Activated CD4-positive, alpha-beta T cell treated with anti-CD3 and anti-CD28 coated beads for 36 hours (primary cell): ENCODE measurements at regions not wholly inside any gene's neighbourhood (a gene's known extent, or its start where the extent isn't known, plus 50 kb on each side); places are given as distances from the start of the nearest gene placed in this dataset.

Experiments used
- ATAC-seq: fragments of 200-7000 bp; cut with Tn5 transposase; one replicate; pipeline ENCODE4 v1.10.0; 2021; ENCODE audit warnings: mild to moderate bottlenecking, moderate library complexity
- CTCF ChIA-PET: fragments of 350-600 bp; sonication (Branson Sonifier 250); formaldehyde crosslinking; loops from one replicate; lab custom pipeline; 2021; ENCODE audit warnings: antibody characterized with exemption; lab: Charles Lee
- POLR2A ChIA-PET: fragments of 350-600 bp; sonication (Branson Sonifier 250); formaldehyde crosslinking; loops from one replicate; lab custom pipeline; 2021; ENCODE audit warnings: antibody characterized with exemption, inconsistent platforms; lab: Charles Lee
- DNase-seq: peaks from one replicate; pipeline ENCODE4 v3.0.0-alpha.2; 2020
- H3K27ac Mint-ChIP-seq: one replicate; pipeline ENCODE4 v1.8.0; 2021; ENCODE audit warnings: mixed read lengths
- H3K27me3 Mint-ChIP-seq: one replicate; pipeline ENCODE4 v1.8.0; 2021; ENCODE audit warnings: mixed read lengths
- H3K36me3 Mint-ChIP-seq: one replicate; pipeline ENCODE4 v1.8.0; 2021; ENCODE audit warnings: low read depth, mixed read lengths
- H3K4me1 Mint-ChIP-seq: one replicate; pipeline ENCODE4 v1.8.0; 2021; ENCODE audit warnings: mixed read lengths
- H3K4me3 Mint-ChIP-seq: one replicate; pipeline ENCODE4 v1.8.0; 2021; ENCODE audit warnings: mild to moderate bottlenecking, moderate library complexity, mixed read lengths
- H3K9me3 Mint-ChIP-seq: one replicate; pipeline ENCODE4 v1.8.0; 2021; ENCODE audit warnings: low read depth, mixed read lengths
- intact Hi-C, 2 experiments: fragments of 100-400 bp; cut with DNase I in 1 of 2; cut with micrococcal nuclease in 1 of 2; formaldehyde crosslinking; loops; one replicate each; pipeline versions ENCODE4 v1.14.2 to v1.15.1; 2022 to 2024; cut with DNase I, micrococcal nuclease

DNA sequence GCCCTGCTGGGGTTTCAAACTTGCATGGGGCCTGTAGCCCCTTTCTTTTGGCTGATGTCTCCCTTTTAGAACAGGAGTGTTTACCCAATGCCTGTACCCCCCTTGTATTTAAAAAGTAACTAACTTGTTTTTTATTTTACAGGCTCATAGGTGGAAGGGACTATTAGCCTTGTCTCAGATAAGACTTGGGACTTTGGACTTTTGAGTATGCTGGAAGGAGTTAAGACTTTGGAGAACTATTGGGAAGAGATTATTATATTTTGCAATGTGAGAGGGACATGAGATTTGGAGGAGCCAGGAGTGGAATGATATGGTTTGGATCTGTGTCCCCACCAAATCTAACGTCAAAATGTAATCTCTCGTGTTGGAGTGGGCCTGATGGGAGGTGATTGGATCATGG is 314.9 kb upstream of the SP8 start:
- intact Hi-C loops, result no loop called here
- DNase-seq (no peak), ATAC-seq (no peak)
- no peak overlapping the region for H3K27ac Mint-ChIP-seq
- no peaks in the 10 kb centered on the region for H3K36me3 Mint-ChIP-seq
- peaks cover 15% of the 10 kb centered on the region for H3K27me3 Mint-ChIP-seq
- no peak overlapping the region for H3K4me3 Mint-ChIP-seq
- peaks cover 2% of the 10 kb centered on the region for H3K9me3 Mint-ChIP-seq
- peaks cover 4% of the 10 kb centered on the region for H3K4me1 Mint-ChIP-seq
- ChIA-PET POLR2A (no interaction called here), CTCF (no interaction called here)

DNA sequence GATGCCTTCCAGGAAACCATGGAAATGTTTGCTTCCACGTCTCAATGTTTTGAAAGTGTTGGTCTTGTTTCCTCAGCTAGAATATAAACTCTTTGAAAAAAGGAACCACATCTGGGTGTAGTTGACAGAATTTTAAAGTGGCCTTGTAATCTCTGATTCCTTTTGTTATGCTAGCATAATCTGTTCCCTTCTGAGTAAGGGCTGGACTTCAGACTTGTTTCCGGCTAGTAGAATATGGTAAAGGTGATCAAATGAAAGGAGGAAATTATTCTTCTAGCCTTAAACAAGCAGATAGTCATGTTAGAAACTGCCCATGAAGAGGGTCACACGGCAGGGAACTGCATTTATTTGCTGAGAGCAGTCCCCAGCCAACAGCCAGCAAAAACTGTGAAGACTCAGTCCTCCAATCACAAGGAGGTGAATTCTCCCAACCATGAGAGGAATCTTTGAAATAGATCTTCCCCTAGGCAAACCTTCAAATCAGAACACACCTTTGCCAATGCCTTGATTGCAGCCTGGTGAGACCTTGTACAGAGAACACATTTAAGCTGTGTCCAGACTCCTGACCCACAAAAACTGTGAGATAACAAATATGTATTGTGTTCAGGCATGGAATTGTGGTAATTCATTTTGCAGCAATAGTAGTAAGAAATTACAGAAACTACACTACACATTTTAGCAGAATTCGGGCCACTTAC is 316.9 kb upstream of the SP8 start:
- Mint-ChIP-seq H3K27me3 (peaks cover 14% of the 10 kb centered on the region), H3K9me3 (peaks cover 2% of the 10 kb centered on the region), H3K4me1 (peaks cover 4% of the 10 kb centered on the region), H3K27ac (no peak overlapping the region), H3K36me3 (no peaks in the 10 kb centered on the region), H3K4me3 (no peak overlapping the region)
- CTCF ChIA-PET, result no interaction called here
- POLR2A ChIA-PET, result no interaction called here
- DNase-seq (no peak), ATAC-seq (no peak)
- intact Hi-C loops, result no loop called here

DNA sequence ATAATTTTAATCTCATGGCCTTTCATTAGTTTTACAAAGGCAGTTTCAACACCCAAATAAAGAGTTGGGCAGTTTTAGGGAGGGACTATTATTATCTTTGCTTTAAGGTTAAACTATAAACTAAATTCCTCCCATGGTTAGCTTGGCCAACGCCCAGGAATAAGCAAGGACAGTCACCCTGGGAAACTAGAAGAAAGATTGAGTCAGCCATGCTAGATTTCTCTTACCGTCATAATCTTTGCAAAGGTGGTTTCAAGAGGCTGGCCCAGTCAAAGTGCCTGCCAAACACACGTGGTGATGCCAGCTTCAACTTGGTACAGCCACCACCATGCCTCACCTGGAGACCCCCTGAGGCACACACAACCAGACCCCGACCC is 317.4 kb upstream of the SP8 start:
- H3K27me3 Mint-ChIP-seq, result peaks cover 14% of the 10 kb centered on the region
- H3K4me1 Mint-ChIP-seq, result peaks cover 4% of the 10 kb centered on the region
- H3K36me3 Mint-ChIP-seq, result no peaks in the 10 kb centered on the region

DNA sequence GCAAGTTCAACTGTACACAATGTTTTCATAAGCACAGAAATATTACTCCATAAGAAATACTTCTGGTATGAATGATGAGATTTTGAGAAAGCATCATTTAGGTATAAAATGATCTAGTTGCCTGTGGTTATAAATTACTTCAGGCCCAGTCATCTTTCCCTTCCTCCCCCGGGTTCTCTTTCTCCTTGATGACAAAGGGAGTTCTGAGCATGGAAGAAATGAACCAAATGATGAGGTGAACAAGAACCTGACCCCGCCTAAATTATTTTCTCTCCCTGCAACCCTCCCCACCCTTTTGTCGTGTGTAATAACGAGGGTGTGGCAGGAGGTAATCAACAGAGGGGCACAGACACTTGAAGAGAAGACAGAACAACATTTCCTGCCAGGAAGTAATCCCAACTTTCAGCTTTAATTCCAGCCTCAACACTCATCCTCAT is 319.6 kb upstream of the SP8 start:
- ATAC-seq (peak; percentile 30), DNase-seq (peak; percentile 12)
- Mint-ChIP-seq H3K4me3 (no peak overlapping the region), H3K9me3 (peaks cover 2% of the 10 kb centered on the region), H3K4me1 (peaks cover 4% of the 10 kb centered on the region), H3K27me3 (peaks cover 10% of the 10 kb centered on the region), H3K27ac (no peak overlapping the region), H3K36me3 (no peaks in the 10 kb centered on the region)
- ChIA-PET CTCF (interaction anchor here (1.2 kb wide), 1 partner anchor 11 kb away, joined by 3 read pairs; no protein-coding TSS in a partner anchor), POLR2A (no interaction called here)
- intact Hi-C loops, result no loop called here

More for the DNA sequence above, 317.4 kb upstream of the SP8 start:
- Mint-ChIP-seq H3K27ac (no peak overlapping the region), H3K9me3 (peaks cover 2% of the 10 kb centered on the region), H3K4me3 (no peak overlapping the region)
- CTCF ChIA-PET, result no interaction called here
- POLR2A ChIA-PET, result no interaction called here
- intact Hi-C loops, result no loop called here
- ATAC-seq (no peak), DNase-seq (no peak)

DNA sequence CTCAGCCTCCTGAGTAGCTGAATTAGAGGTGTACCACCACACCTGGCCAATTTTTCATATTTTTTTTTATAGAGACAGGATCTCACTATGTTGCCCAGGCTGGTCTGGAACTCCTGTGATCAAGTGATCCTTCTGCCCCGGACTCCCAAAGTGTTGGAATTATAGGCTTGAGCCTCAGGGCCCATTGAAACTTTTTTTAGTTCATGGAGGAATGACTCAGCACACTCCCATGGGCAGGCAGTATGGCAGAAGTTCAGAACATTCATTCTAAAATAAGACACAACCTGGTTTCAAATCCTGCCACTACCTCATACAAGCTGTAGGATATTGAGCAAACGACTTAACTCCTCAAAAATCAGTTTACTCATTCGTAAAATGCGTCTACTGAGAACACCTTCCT is 320.4 kb upstream of the SP8 start:
- intact Hi-C loops, result no loop called here
- CTCF ChIA-PET, result interaction anchor here (1.2 kb wide), 1 partner anchor 12 kb away, joined by 3 read pairs; no protein-coding TSS in a partner anchor
- no peak overlapping the region for H3K27ac Mint-ChIP-seq
- H3K4me3 Mint-ChIP-seq, result no peak overlapping the region
- ATAC-seq, result no peak
- peaks cover 10% of the 10 kb centered on the region for H3K27me3 Mint-ChIP-seq
- H3K9me3 Mint-ChIP-seq, result peaks cover 2% of the 10 kb centered on the region
- POLR2A ChIA-PET, result no interaction called here
- DNase-seq, result no peak
- no peaks in the 10 kb centered on the region for H3K36me3 Mint-ChIP-seq
- H3K4me1 Mint-ChIP-seq, result peaks cover 4% of the 10 kb centered on the region

DNA sequence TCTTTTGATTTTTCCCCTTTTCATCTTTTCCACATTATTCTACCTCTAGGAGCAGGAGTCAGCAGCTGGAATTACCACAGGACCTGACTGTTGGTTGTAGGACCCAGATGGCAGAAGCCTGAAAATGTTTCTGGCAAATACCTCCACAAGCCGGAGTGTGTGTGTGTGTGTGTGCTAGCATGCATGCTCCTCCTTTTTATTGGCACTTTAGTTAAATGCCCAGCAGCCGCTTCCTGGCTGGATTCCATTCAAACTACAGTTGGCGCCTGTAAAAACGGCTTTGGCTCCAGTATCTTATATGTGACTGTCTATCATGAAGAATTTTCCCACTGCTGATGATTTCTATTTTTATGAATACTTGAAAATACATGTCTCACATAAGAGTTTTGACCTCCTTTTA is 319.7 kb upstream of the SP4 start:
- intact Hi-C loops, result no loop called here
- no peak overlapping the region for H3K27ac Mint-ChIP-seq
- H3K4me3 Mint-ChIP-seq, result no peak overlapping the region
- H3K27me3 Mint-ChIP-seq, result peaks cover 8% of the 10 kb centered on the region
- H3K4me1 Mint-ChIP-seq, result peaks cover 4% of the 10 kb centered on the region
- H3K36me3 Mint-ChIP-seq, result no peaks in the 10 kb centered on the region
- CTCF ChIA-PET, result interaction anchor here (0.6 kb wide), 1 partner anchor 284 kb away, joined by 5 read pairs; no protein-coding TSS in a partner anchor
- no peak for DNase-seq
- no peak for ATAC-seq
- POLR2A ChIA-PET, result no interaction called here
- H3K9me3 Mint-ChIP-seq, result peaks cover 2% of the 10 kb centered on the region

GRCh38 chr7:21113609-21114415 is 314.1 kb upstream of the SP4 start:
- H3K9me3 Mint-ChIP-seq, result no peaks in the 10 kb centered on the region
- peaks cover 3% of the 10 kb centered on the region for H3K27me3 Mint-ChIP-seq
- ChIA-PET POLR2A (no interaction called here), CTCF (no interaction called here)
- no peaks in the 10 kb centered on the region for H3K36me3 Mint-ChIP-seq
- ATAC-seq (no peak), DNase-seq (no peak)
- no peak overlapping the region for H3K27ac Mint-ChIP-seq
- H3K4me1 Mint-ChIP-seq, result no peaks in the 10 kb centered on the region
- intact Hi-C loops, result no loop called here
- no peak overlapping the region for H3K4me3 Mint-ChIP-seq

DNA sequence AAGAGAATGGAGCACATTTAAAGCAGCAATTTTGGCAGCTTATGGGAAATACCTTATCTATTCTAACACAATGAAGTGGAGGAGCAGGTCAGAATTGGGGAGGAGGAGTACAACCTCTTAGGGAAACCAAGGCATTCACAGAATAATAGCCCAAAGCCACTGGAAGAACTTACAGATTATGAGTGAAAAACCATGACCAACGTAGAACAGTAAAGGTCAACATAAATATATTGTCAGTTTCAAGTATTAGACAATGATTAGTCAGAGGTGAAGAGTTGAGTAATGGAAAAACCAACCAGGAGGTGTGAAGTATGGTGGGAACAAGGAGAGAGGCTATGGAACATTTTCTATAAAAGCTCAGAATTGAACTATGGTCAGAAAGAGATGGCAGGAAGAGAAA is 304.3 kb upstream of the SP4 start:
- intact Hi-C loops, result no loop called here
- Mint-ChIP-seq H3K4me3 (no peak overlapping the region), H3K36me3 (no peaks in the 10 kb centered on the region), H3K9me3 (no peaks in the 10 kb centered on the region), H3K27ac (no peak overlapping the region), H3K27me3 (peaks cover 10% of the 10 kb centered on the region), H3K4me1 (peaks cover 4% of the 10 kb centered on the region)
- DNase-seq (no peak), ATAC-seq (no peak)
- ChIA-PET CTCF (no interaction called here), POLR2A (no interaction called here)

DNA sequence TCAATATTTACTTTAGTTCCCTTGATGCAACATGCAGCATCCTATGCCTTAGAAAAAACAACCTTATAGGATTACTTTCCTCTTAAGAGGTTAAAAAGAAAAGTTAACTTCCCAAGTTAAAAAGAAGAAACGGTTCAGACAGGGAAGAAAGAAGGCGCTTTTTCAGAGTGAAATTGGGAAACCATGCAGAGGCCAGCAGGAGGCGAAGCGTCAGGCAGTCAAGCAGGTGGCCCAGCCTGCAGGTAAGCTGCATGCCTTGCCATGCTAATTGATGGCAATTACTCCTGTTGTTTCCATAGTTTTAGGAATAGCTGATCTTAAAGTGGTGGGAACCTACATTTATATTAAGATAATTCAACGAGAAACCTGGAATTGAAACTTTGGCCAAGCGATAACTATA is 302.6 kb upstream of the SP4 start:
- Mint-ChIP-seq H3K9me3 (no peaks in the 10 kb centered on the region), H3K27ac (no peak overlapping the region), H3K36me3 (no peaks in the 10 kb centered on the region), H3K4me1 (peaks cover 4% of the 10 kb centered on the region), H3K4me3 (no peak overlapping the region), H3K27me3 (peaks cover 18% of the 10 kb centered on the region)
- DNase-seq, result no peak
- CTCF ChIA-PET, result interaction anchor here (1.0 to 1.2 kb wide), 2 partner anchors 8 to 126 kb away, joined by 3 to 4 read pairs; no protein-coding TSS in a partner anchor
- no peak for ATAC-seq
- POLR2A ChIA-PET, result no interaction called here
- intact Hi-C loops, result no loop called here

GRCh38 chr7:21128062-21128817 is 299.6 kb upstream of the SP4 start:
- DNase-seq (no peak), ATAC-seq (no peak)
- Mint-ChIP-seq H3K27me3 (peaks cover 27% of the 10 kb centered on the region), H3K27ac (no peak overlapping the region), H3K4me1 (peaks cover 4% of the 10 kb centered on the region), H3K36me3 (no peaks in the 10 kb centered on the region), H3K9me3 (no peaks in the 10 kb centered on the region), H3K4me3 (no peak overlapping the region)
- ChIA-PET CTCF (no interaction called here), POLR2A (no interaction called here)
- intact Hi-C loops, result no loop called here

- ATAC-seq (no peak), DNase-seq (no peak)
- intact Hi-C loops, result no loop called here
- ChIA-PET POLR2A (no interaction called here), CTCF (no interaction called here)
- H3K9me3 Mint-ChIP-seq, result no peaks in the 10 kb centered on the region
- H3K27me3 Mint-ChIP-seq, result peaks cover 25% of the 10 kb centered on the region
- no peak overlapping the region for H3K27ac Mint-ChIP-seq
- H3K36me3 Mint-ChIP-seq, result no peaks in the 10 kb centered on the region
- H3K4me3 Mint-ChIP-seq, result no peak overlapping the region
- H3K4me1 Mint-ChIP-seq, result no peaks in the 10 kb centered on the region
Observed at GRCh38 chr7:21131897-21132296, 296.0 kb upstream of the SP4 start.
